ENCODE measurements at regions not wholly inside any gene's neighbourhood (a gene's known extent, or its start where the extent isn't known, plus 50 kb on each side); places are given as distances from the start of the nearest gene placed in this dataset.

DNA sequence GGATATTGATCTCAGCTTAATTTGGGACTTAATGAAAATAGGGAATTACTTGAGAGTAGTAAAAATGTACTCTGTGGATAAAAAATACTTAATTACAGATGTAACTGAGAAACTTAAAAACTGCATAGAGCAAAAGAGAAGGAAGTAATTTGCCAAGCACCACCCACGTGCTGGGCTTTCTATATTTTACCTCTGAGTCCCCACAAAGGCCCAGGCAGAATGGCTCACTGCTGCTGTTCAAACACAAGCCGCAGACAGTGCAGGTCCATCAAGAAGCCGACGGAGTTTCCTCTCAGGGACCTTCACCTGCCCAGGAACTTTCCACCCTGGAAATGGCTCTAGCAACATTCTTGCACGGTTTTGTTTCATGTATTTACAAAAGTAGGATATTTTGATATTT lies 77.2 kb upstream of the TRPM1 start:
- TF ChIP-seq, protein P1, sequence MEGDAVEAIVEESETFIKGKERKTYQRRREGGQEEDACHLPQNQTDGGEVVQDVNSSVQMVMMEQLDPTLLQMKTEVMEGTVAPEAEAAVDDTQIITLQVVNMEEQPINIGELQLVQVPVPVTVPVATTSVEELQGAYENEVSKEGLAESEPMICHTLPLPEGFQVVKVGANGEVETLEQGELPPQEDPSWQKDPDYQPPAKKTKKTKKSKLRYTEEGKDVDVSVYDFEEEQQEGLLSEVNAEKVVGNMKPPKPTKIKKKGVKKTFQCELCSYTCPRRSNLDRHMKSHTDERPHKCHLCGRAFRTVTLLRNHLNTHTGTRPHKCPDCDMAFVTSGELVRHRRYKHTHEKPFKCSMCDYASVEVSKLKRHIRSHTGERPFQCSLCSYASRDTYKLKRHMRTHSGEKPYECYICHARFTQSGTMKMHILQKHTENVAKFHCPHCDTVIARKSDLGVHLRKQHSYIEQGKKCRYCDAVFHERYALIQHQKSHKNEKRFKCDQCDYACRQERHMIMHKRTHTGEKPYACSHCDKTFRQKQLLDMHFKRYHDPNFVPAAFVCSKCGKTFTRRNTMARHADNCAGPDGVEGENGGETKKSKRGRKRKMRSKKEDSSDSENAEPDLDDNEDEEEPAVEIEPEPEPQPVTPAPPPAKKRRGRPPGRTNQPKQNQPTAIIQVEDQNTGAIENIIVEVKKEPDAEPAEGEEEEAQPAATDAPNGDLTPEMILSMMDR (IDR thresholded peaks at IDR 0.05; ENCODE audit: low read length): no peak
- TF ChIP-seq EZH2 (IDR thresholded peaks at IDR 0.05; ENCODE audit: borderline replicate concordance, low read length): no peak

Measured in OCI-LY1 (cell line).